H1 (cell line): ENCODE measurements at regions not wholly inside any gene's neighbourhood (a gene's known extent, or its start where the extent isn't known, plus 50 kb on each side); places are given as distances from the start of the nearest gene placed in this dataset.

Experiments
- NRF1 ChIP-seq: IDR thresholded peaks from 2 replicates; pipeline ENCODE4 v1.6.1; 2011; ENCODE audit warnings: mild to moderate bottlenecking, low read depth, low read length, improper control_type of control experiment
- TF ChIP-seq, protein P1 (sequence below): IDR thresholded peaks from 2 replicates; pipeline ENCODE4 v1.6.1; 2011; ENCODE audit warnings: low read length, improper control_type of control experiment

DNA sequence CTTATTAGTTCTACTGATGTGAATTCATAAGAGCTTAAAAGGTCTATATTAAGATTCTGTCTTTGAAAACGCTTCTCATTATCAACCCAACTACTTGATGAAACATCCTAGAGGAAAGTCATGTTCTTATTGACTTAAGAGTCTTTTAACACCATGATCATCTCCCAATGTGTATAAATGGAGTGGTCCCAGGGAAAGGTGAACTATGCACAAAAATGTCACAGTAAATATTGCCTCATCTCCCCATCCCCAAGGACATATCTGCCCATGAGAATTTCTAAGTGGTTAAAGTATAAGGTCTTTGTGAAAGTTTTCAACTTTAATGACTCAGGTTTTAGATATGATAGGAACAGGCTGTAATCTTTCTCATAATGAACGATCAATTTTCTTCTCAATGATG, 240.1 kb downstream of the IRS1 start (continued):
- TF ChIP-seq, protein P1, sequence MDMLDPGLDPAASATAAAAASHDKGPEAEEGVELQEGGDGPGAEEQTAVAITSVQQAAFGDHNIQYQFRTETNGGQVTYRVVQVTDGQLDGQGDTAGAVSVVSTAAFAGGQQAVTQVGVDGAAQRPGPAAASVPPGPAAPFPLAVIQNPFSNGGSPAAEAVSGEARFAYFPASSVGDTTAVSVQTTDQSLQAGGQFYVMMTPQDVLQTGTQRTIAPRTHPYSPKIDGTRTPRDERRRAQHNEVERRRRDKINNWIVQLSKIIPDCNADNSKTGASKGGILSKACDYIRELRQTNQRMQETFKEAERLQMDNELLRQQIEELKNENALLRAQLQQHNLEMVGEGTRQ, result no peak
- TF ChIP-seq NRF1, result no peak
